ENCODE measurements at regions not wholly inside any gene's neighbourhood (a gene's known extent, or its start where the extent isn't known, plus 50 kb on each side); places are given as distances from the start of the nearest gene placed in this dataset.

GRCh38 chr5:16304846-16305245, 125.3 kb upstream of the MARCHF11 start:
- CTCF ChIA-PET (ENCODE audit: partially characterized antibody) = no interaction called here
- WGBS, 2 experiments (ENCODE audit: extremely low coverage in 1 of 2, insufficient coverage in 1 of 2, insufficient read length in 1 of 2, insufficient replicate concordance in 2 of 2, low coverage in 1 of 2, low lambda C conversion rate in 2 of 2, missing lambda C conversion rate in 1 of 2) = 95% methylated on average over 6 of the region's 6 CpGs; no CpG with 5 or more reads in 1 of the 2 experiments
- H3K9me3 ChIP-seq (ENCODE audit: insufficient read depth in 2 of 2, low read depth in 1 of 2, low read length in 1 of 2) = no peaks in the 10 kb centered on the region
- no peak for TF ChIP-seq YY1 (IDR thresholded peaks at IDR 0.05; ENCODE audit: low read depth, low read length)
- TF ChIP-seq CEBPB (IDR thresholded peaks at IDR 0.05; ENCODE audit: low read depth, low read length) = no peak
- no peak for TF ChIP-seq CREB1 (IDR thresholded peaks at IDR 0.05)
- TF ChIP-seq CTCF (IDR thresholded peaks at IDR 0.05; ENCODE audit: control extremely low read depth in 1 of 3, insufficient read depth in 1 of 3, low read depth in 1 of 3, low read length in 3 of 3) = no peak
- TF ChIP-seq EP300 (IDR thresholded peaks at IDR 0.05; ENCODE audit: borderline replicate concordance in 1 of 2, low read depth in 2 of 2, low read length in 2 of 2) = no peak

More at GRCh38 chr5:16304846-16305245, 125.3 kb upstream of the MARCHF11 start:
- H2BK20ac ChIP-seq (ENCODE audit: low read length) = no peak overlapping the region
- FAIRE-seq (no peak), DNase-seq (ENCODE audit: low read depth in 1 of 2, low spot score in 2 of 2) (no peak)
- no peak overlapping the region for H3K14ac ChIP-seq (ENCODE audit: insufficient read length)
- H3K4me3 ChIP-seq (ENCODE audit: extremely low read depth in 1 of 4, insufficient read depth in 2 of 4, low read depth in 3 of 4, low read length in 4 of 4) = no peak overlapping the region
- no peaks in the 10 kb centered on the region for H4K20me1 ChIP-seq (replicated peaks in 1 of 2; ENCODE audit: control insufficient read depth in 1 of 2, insufficient read depth in 2 of 2, low read length in 2 of 2)
- no peak overlapping the region for H4K91ac ChIP-seq (replicated peaks; ENCODE audit: insufficient read length, low read length)
- no peak overlapping the region for H3K9ac ChIP-seq (replicated peaks in 1 of 4; ENCODE audit: extremely low read depth in 1 of 4, low read depth in 3 of 4, low read length in 3 of 4)
- no peaks in the 10 kb centered on the region for H3K27me3 ChIP-seq (replicated peaks in 1 of 4; ENCODE audit: control insufficient read depth in 3 of 4, extremely low read depth in 1 of 4, insufficient read depth in 3 of 4, low read length in 3 of 4)
- H3K4ac ChIP-seq (replicated peaks; ENCODE audit: insufficient read length, low read depth, low read length) = no peak overlapping the region
- no peaks in the 10 kb centered on the region for H3K79me2 ChIP-seq (ENCODE audit: control insufficient read depth in 1 of 2, insufficient read depth in 2 of 2, low read length in 2 of 2)
- H4K5ac ChIP-seq (ENCODE audit: insufficient read length, low read depth, low read length) = no peak overlapping the region
- H2AK5ac ChIP-seq (ENCODE audit: low read depth, low read length) = no peak overlapping the region
- no peak overlapping the region for H3K23ac ChIP-seq (ENCODE audit: insufficient read length)
- no peak overlapping the region for H3K18ac ChIP-seq (ENCODE audit: extremely low read depth, low read length)
- no peak overlapping the region for H2BK5ac ChIP-seq (ENCODE audit: low read depth, low read length)
- no peaks in the 10 kb centered on the region for H3K36me3 ChIP-seq (ENCODE audit: control insufficient read depth in 2 of 4, insufficient read depth in 4 of 4, low read length in 3 of 4)
- H3K4me2 ChIP-seq (ENCODE audit: insufficient read depth in 1 of 2, low read depth in 2 of 2, low read length in 2 of 2) = no peak overlapping the region
- no peak overlapping the region for H2BK15ac ChIP-seq (ENCODE audit: low read length)
- no peaks in the 10 kb centered on the region for H3K79me1 ChIP-seq (ENCODE audit: low read depth, low read length)
- no peak overlapping the region for H3K27ac ChIP-seq (ENCODE audit: low read depth, low read length)
- H3K23me2 ChIP-seq (ENCODE audit: low read depth, low read length) = no peaks in the 10 kb centered on the region
- no peak overlapping the region for H2BK120ac ChIP-seq (replicated peaks; ENCODE audit: low read depth, low read length)
- H2BK12ac ChIP-seq (ENCODE audit: low read depth, low read length) = no peak overlapping the region
- H4K8ac ChIP-seq (ENCODE audit: extremely low read depth, insufficient read depth, low read length) = no peak overlapping the region
- H2AFZ ChIP-seq (ENCODE audit: low read length) = no peak overlapping the region
- H3K4me1 ChIP-seq (replicated peaks in 1 of 4; ENCODE audit: control insufficient read depth in 3 of 4, insufficient read depth in 4 of 4, low read length in 3 of 4) = no peaks in the 10 kb centered on the region
- H3K56ac ChIP-seq (replicated peaks; ENCODE audit: insufficient read length, low read depth, low read length) = no peak overlapping the region
- POLR2A ChIA-PET (ENCODE audit: partially characterized antibody) = no interaction called here
